ENCODE measurements at regions not wholly inside any gene's neighbourhood (a gene's known extent, or its start where the extent isn't known, plus 50 kb on each side); places are given as distances from the start of the nearest gene placed in this dataset.

DNA sequence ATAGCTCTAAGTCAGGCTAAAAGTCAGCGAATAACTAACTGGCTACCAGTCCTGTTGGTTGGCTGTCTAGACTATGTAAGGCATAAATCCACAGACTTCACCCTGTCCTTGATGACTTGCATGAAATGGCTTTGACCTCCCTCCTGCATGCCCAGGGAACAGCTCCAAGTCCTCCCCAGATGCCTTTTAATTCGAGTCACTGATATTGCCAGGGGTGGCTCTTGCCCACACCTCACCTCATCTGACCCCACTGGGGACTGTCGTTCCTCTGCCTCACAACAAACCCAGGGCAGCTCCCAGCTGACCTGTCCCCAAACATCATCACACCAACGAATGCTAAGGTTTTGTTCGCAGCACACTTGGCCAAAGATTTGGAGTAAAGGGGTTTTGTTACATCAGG is 396.0 kb upstream of the ID2 start:
- no peak overlapping the region for H3K4me3 ChIP-seq (ENCODE audit: low read length)
- no peaks in the 10 kb centered on the region for H3K9me3 ChIP-seq (ENCODE audit: control insufficient read depth, insufficient read depth, low read length)
- DNase-seq (ENCODE audit: low read depth, low spot score): no peak
- peaks cover 2% of the 10 kb centered on the region; the same call in 1 of the 2 replicates for H3K4me1 ChIP-seq (ENCODE audit: control insufficient read depth, insufficient read depth, low read length)
- H3K36me3 ChIP-seq (ENCODE audit: control insufficient read depth, insufficient read depth, low read length): no peaks in the 10 kb centered on the region
- WGBS (ENCODE audit: insufficient coverage, insufficient read length): no CpG with 5 or more reads among the region's 5 CpGs
- H3K27ac ChIP-seq (ENCODE audit: low read length): no peak overlapping the region
- no peaks in the 10 kb centered on the region for H3K27me3 ChIP-seq (ENCODE audit: control insufficient read depth, insufficient read depth, low read length)

- H3K9me3 ChIP-seq (ENCODE audit: control insufficient read depth, insufficient read depth, low read length): no peaks in the 10 kb centered on the region
- no peak overlapping the region for H3K27ac ChIP-seq (ENCODE audit: low read length)
- no peak for DNase-seq (ENCODE audit: low read depth, low spot score)
- no CpG with 5 or more reads among the region's 2 CpGs for WGBS (ENCODE audit: insufficient coverage, insufficient read length)
- H3K36me3 ChIP-seq (ENCODE audit: control insufficient read depth, insufficient read depth, low read length): no peaks in the 10 kb centered on the region
- no peak overlapping the region for H3K4me3 ChIP-seq (ENCODE audit: low read length)
- no peaks in the 10 kb centered on the region for H3K4me1 ChIP-seq (ENCODE audit: control insufficient read depth, insufficient read depth, low read length)
- H3K27me3 ChIP-seq (ENCODE audit: control insufficient read depth, insufficient read depth, low read length): no peaks in the 10 kb centered on the region
These were observed 393.6 kb upstream of the ID2 start for GRCh38 chr2:8288206-8288605.

DNA sequence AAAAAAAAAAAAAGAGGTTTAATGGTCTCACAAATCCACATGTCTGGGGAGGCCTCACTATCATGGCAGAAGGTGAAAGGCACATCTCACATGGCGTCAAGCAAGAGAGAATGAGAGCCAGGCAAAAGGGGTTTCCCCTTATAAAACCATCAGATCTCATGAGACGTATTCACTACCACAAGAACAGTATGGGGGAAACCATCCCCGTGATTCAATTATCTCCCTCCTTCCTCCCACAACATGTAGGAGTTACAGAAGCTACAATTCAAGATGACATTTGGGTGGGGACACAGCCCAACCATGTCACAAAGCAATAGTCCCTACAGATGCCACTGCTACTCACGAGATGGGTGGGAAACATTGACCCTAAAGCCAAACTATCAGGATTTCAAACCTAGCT is 392.7 kb upstream of the ID2 start:
- Histone ChIP-seq H3K4me3 (ENCODE audit: low read length) (no peak overlapping the region), H3K36me3 (ENCODE audit: control insufficient read depth, insufficient read depth, low read length) (no peaks in the 10 kb centered on the region), H3K27me3 (ENCODE audit: control insufficient read depth, insufficient read depth, low read length) (no peaks in the 10 kb centered on the region), H3K9me3 (ENCODE audit: control insufficient read depth, insufficient read depth, low read length) (no peaks in the 10 kb centered on the region), H3K27ac (ENCODE audit: low read length) (no peak overlapping the region), H3K4me1 (ENCODE audit: control insufficient read depth, insufficient read depth, low read length) (no peaks in the 10 kb centered on the region)
- WGBS (ENCODE audit: insufficient coverage, insufficient read length): no CpG with 5 or more reads among the region's 4 CpGs
- DNase-seq (ENCODE audit: low read depth, low spot score): no peak

GRCh38 chr2:8290771-8291352 is 391.0 kb upstream of the ID2 start:
- H3K27ac ChIP-seq (ENCODE audit: low read length): no peak overlapping the region
- no CpG with 5 or more reads among the region's 9 CpGs for WGBS (ENCODE audit: insufficient coverage, insufficient read length)
- DNase-seq (ENCODE audit: low read depth, low spot score): no peak
- H3K36me3 ChIP-seq (ENCODE audit: control insufficient read depth, insufficient read depth, low read length): no peaks in the 10 kb centered on the region
- H3K9me3 ChIP-seq (ENCODE audit: control insufficient read depth, insufficient read depth, low read length): no peaks in the 10 kb centered on the region
- no peaks in the 10 kb centered on the region for H3K27me3 ChIP-seq (ENCODE audit: control insufficient read depth, insufficient read depth, low read length)
- H3K4me3 ChIP-seq (ENCODE audit: low read length): no peak overlapping the region
- H3K4me1 ChIP-seq (ENCODE audit: control insufficient read depth, insufficient read depth, low read length): no peaks in the 10 kb centered on the region

GRCh38 chr2:8296306-8296705 is 385.6 kb upstream of the ID2 start:
- no CpG with 5 or more reads among the region's 4 CpGs for WGBS (ENCODE audit: insufficient coverage, insufficient read length)
- Histone ChIP-seq H3K9me3 (ENCODE audit: control insufficient read depth, insufficient read depth, low read length) (no peaks in the 10 kb centered on the region), H3K27ac (ENCODE audit: low read length) (no peak overlapping the region), H3K36me3 (ENCODE audit: control insufficient read depth, insufficient read depth, low read length) (no peaks in the 10 kb centered on the region), H3K4me3 (ENCODE audit: low read length) (no peak overlapping the region), H3K4me1 (ENCODE audit: control insufficient read depth, insufficient read depth, low read length) (no peaks in the 10 kb centered on the region), H3K27me3 (ENCODE audit: control insufficient read depth, insufficient read depth, low read length) (no peaks in the 10 kb centered on the region)
- DNase-seq (ENCODE audit: low read depth, low spot score): no peak

- no peaks in the 10 kb centered on the region for H3K36me3 ChIP-seq (ENCODE audit: control insufficient read depth, insufficient read depth, low read length)
- no peak overlapping the region for H3K4me3 ChIP-seq (ENCODE audit: low read length)
- H3K9me3 ChIP-seq (ENCODE audit: control insufficient read depth, insufficient read depth, low read length): no peaks in the 10 kb centered on the region
- H3K27me3 ChIP-seq (ENCODE audit: control insufficient read depth, insufficient read depth, low read length): no peaks in the 10 kb centered on the region
- no peak for DNase-seq (ENCODE audit: low read depth, low spot score)
- no peaks in the 10 kb centered on the region for H3K4me1 ChIP-seq (ENCODE audit: control insufficient read depth, insufficient read depth, low read length)
- no CpG with 5 or more reads among the region's 8 CpGs for WGBS (ENCODE audit: insufficient coverage, insufficient read length)
- H3K27ac ChIP-seq (ENCODE audit: low read length): no peak overlapping the region
These were observed 384.3 kb upstream of the ID2 start for GRCh38 chr2:8297376-8298231.

DNA sequence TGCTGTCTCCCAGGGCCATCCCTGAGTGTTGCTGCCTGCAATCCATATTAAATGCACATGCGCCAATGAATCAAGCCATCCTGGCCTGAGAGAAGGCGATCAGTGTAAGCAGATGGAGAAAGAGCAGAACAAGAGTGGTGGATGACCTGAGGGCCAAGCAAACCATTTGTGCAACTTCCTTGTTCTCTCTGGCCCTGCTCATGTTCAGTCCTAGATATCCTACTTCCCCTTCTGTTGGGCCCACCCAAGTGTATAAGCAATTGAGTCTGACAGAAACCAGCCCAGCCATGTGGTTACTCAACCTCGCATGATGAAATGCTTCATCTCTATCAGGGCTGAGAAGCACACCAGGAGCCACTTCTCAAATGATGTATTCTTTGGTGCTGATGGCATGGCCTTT is 383.1 kb upstream of the ID2 start:
- Histone ChIP-seq H3K36me3 (ENCODE audit: control insufficient read depth, insufficient read depth, low read length) (no peaks in the 10 kb centered on the region), H3K4me3 (ENCODE audit: low read length) (no peak overlapping the region), H3K4me1 (ENCODE audit: control insufficient read depth, insufficient read depth, low read length) (no peaks in the 10 kb centered on the region), H3K27ac (ENCODE audit: low read length) (no peak overlapping the region), H3K27me3 (ENCODE audit: control insufficient read depth, insufficient read depth, low read length) (no peaks in the 10 kb centered on the region), H3K9me3 (ENCODE audit: control insufficient read depth, insufficient read depth, low read length) (no peaks in the 10 kb centered on the region)
- no CpG with 5 or more reads among the region's 3 CpGs for WGBS (ENCODE audit: insufficient coverage, insufficient read length)
- no peak for DNase-seq (ENCODE audit: low read depth, low spot score)

DNA sequence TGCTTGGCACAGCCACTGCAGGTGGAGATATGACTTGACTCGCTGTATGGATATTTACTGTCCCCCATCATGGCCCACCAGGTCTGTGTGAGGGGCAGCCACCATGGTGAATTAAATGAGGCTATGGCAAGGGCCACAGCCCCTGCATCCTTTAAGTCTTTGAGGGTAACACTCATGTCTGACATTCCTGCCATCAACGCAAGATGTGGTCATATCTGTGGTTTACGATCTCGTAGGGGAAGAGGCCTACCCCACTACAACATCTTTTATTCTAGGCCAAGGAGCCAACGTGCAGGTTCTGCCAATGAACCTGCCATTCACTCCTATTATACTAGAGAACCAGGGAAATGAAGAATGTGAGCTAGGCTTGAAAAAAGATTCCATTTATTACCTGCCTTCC is 381.6 kb upstream of the ID2 start:
- WGBS (ENCODE audit: insufficient coverage, insufficient read length): no CpG with 5 or more reads among the region's 5 CpGs
- no peaks in the 10 kb centered on the region for H3K9me3 ChIP-seq (ENCODE audit: control insufficient read depth, insufficient read depth, low read length)
- no peaks in the 10 kb centered on the region for H3K4me1 ChIP-seq (ENCODE audit: control insufficient read depth, insufficient read depth, low read length)
- no peaks in the 10 kb centered on the region for H3K36me3 ChIP-seq (ENCODE audit: control insufficient read depth, insufficient read depth, low read length)
- no peaks in the 10 kb centered on the region for H3K27me3 ChIP-seq (ENCODE audit: control insufficient read depth, insufficient read depth, low read length)
- no peak for DNase-seq (ENCODE audit: low read depth, low spot score)
- H3K4me3 ChIP-seq (ENCODE audit: low read length): no peak overlapping the region
- H3K27ac ChIP-seq (ENCODE audit: low read length): no peak overlapping the region

DNA sequence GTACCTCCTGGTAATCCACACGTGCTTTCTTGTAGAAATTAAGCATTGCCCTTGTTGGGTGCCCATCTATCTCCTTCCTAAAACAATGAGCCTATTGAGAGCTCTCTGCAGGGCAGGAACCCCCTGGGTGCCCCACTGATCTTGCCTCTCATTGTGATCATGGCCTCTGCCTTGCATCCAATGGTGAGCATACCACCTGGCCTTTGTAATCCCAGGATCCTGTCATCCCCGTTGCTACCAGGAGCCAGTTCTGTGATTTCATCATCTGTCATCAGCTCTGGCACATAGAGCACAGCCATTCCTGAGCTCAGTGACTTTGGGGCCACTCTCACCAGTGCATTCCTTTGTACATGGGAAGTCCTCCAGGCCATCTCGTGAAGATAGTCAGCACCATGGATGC is 381.0 kb upstream of the ID2 start:
- WGBS (ENCODE audit: insufficient coverage, insufficient read length): no CpG with 5 or more reads among the region's 3 CpGs

GRCh38 chr2:8303322-8303832 is 378.5 kb upstream of the ID2 start:
- WGBS (ENCODE audit: insufficient coverage, insufficient read length): no CpG with 5 or more reads among the region's 10 CpGs
- Histone ChIP-seq H3K36me3 (ENCODE audit: control insufficient read depth, insufficient read depth, low read length) (no peaks in the 10 kb centered on the region), H3K27me3 (ENCODE audit: control insufficient read depth, insufficient read depth, low read length) (no peaks in the 10 kb centered on the region), H3K4me1 (ENCODE audit: control insufficient read depth, insufficient read depth, low read length) (no peaks in the 10 kb centered on the region), H3K27ac (ENCODE audit: low read length) (no peak overlapping the region), H3K4me3 (ENCODE audit: low read length) (no peak overlapping the region), H3K9me3 (ENCODE audit: control insufficient read depth, insufficient read depth, low read length) (no peaks in the 10 kb centered on the region)
- no peak for DNase-seq (ENCODE audit: low read depth, low spot score)

More for the DNA sequence above, 381.0 kb upstream of the ID2 start:
- Histone ChIP-seq H3K36me3 (ENCODE audit: control insufficient read depth, insufficient read depth, low read length) (no peaks in the 10 kb centered on the region), H3K9me3 (ENCODE audit: control insufficient read depth, insufficient read depth, low read length) (no peaks in the 10 kb centered on the region), H3K27me3 (ENCODE audit: control insufficient read depth, insufficient read depth, low read length) (no peaks in the 10 kb centered on the region), H3K4me3 (ENCODE audit: low read length) (no peak overlapping the region), H3K27ac (ENCODE audit: low read length) (no peak overlapping the region), H3K4me1 (ENCODE audit: control insufficient read depth, insufficient read depth, low read length) (no peaks in the 10 kb centered on the region)
- DNase-seq (ENCODE audit: low read depth, low spot score): no peak

All from iPS DF 6.9 (cell line).